H9 (cell line): ENCODE measurements at regions not wholly inside any gene's neighbourhood (a gene's known extent, or its start where the extent isn't known, plus 50 kb on each side); places are given as distances from the start of the nearest gene placed in this dataset.
A peak's percentile ranks its signal among the peaks of the same experiment; 100 is the strongest.

Experiments used
- DNase-seq: peaks from one replicate; pipeline ENCODE4 v3.0.0-alpha.2; 2017
- H2AFZ ChIP-seq: one replicate; pipeline ENCODE4 v1.6.1; 2013; ENCODE audit warnings: mild to moderate bottlenecking, low read length, control low read depth, moderate library complexity
- H2AK5ac ChIP-seq: 2 replicates; pipeline ENCODE4 v1.6.1; 2013; ENCODE audit warnings: low read length, control low read depth, mixed read lengths; ENCODE audit not compliant: insufficient read length
- H2BK120ac ChIP-seq: one replicate; pipeline ENCODE4 v1.6.1; 2013; ENCODE audit warnings: low read depth, mild to moderate bottlenecking, low read length, control low read depth, inconsistent platforms; ENCODE audit not compliant: poor library complexity, severe bottlenecking
- H2BK12ac ChIP-seq: 2 replicates; pipeline ENCODE4 v1.6.1; 2013; ENCODE audit warnings: low read length, control low read depth, mixed read lengths, low read depth; ENCODE audit not compliant: insufficient read length
- H2BK15ac ChIP-seq: 2 replicates; pipeline ENCODE4 v1.6.1; 2013; ENCODE audit warnings: low read depth, low read length, control low read depth
- H2BK20ac ChIP-seq: one replicate; pipeline ENCODE4 v1.6.1; 2013; ENCODE audit warnings: low read depth, mild to moderate bottlenecking, low read length, control low read depth, inconsistent platforms; ENCODE audit not compliant: poor library complexity, severe bottlenecking
- H2BK5ac ChIP-seq: 2 replicates; pipeline ENCODE4 v1.6.1; 2013; ENCODE audit warnings: low read length, control low read depth, mixed read lengths; ENCODE audit not compliant: insufficient read length
- H3K14ac ChIP-seq: 2 replicates; pipeline ENCODE4 v1.6.1; 2013; ENCODE audit warnings: low read length, control low read depth; ENCODE audit not compliant: insufficient read depth
- H3K18ac ChIP-seq: 2 replicates; pipeline ENCODE4 v1.6.1; 2013; ENCODE audit warnings: low read depth, mild to moderate bottlenecking, mixed read lengths, low read length, control low read depth; ENCODE audit not compliant: insufficient read length
- H3K23ac ChIP-seq: 2 replicates; pipeline ENCODE4 v1.6.1; 2013; ENCODE audit warnings: low read length, control low read depth, mixed read lengths, low read depth; ENCODE audit not compliant: insufficient read length
- H3K23me2 ChIP-seq: 2 replicates; pipeline ENCODE4 v1.6.1; 2013; ENCODE audit warnings: low read depth, mild to moderate bottlenecking, mixed read lengths, low read length, control low read depth; ENCODE audit not compliant: insufficient read length, poor library complexity, severe bottlenecking
- H3K27ac ChIP-seq: 2 replicates; pipeline ENCODE4 v1.5.1; 2013; ENCODE audit warnings: low read length, control low read depth, mixed read lengths, low read depth; ENCODE audit not compliant: insufficient read length
- H3K27me3 ChIP-seq: 2 replicates; pipeline ENCODE4 v1.6.1; 2013; ENCODE audit warnings: low read length, control low read depth, inconsistent platforms; ENCODE audit not compliant: insufficient read depth
- H3K4ac ChIP-seq: 2 replicates; pipeline ENCODE4 v1.6.1; 2013; ENCODE audit warnings: low read depth, mild to moderate bottlenecking, control low read depth, inconsistent platforms, low read length, moderate library complexity
- H3K4me1 ChIP-seq: 2 replicates; pipeline ENCODE4 v1.6.1; 2013; ENCODE audit warnings: low read length, control low read depth, inconsistent platforms; ENCODE audit not compliant: insufficient read depth
- H3K4me2 ChIP-seq: 2 replicates; pipeline ENCODE4 v1.6.1; 2013; ENCODE audit warnings: low read length, control low read depth, mixed read lengths; ENCODE audit not compliant: insufficient read length, insufficient read depth
- H3K56ac ChIP-seq: 2 replicates; pipeline ENCODE4 v1.6.1; 2013; ENCODE audit warnings: low read depth, mild to moderate bottlenecking, mixed read lengths, low read length, control low read depth; ENCODE audit not compliant: insufficient read length
- H3K79me1 ChIP-seq: 2 replicates; pipeline ENCODE4 v1.6.1; 2013; ENCODE audit warnings: low read depth, mild to moderate bottlenecking, moderate library complexity, low read length, control low read depth, inconsistent platforms; ENCODE audit not compliant: insufficient read depth, poor library complexity, severe bottlenecking
- H3K79me2 ChIP-seq: 2 replicates; pipeline ENCODE4 v1.6.1; 2013; ENCODE audit warnings: low read length, control low read depth, inconsistent platforms; ENCODE audit not compliant: insufficient read depth
- H3K9ac ChIP-seq: 2 replicates; pipeline ENCODE4 v1.6.1; 2013; ENCODE audit warnings: low read length, control low read depth, mixed read lengths; ENCODE audit not compliant: insufficient read length; ENCODE audit errors: extremely low read depth
- H3K9me3 ChIP-seq: one replicate; pipeline ENCODE4 v1.6.1; 2013; ENCODE audit warnings: low read depth, low read length, inconsistent platforms; ENCODE audit not compliant: control insufficient read depth
- H3T11ph ChIP-seq: one replicate; pipeline ENCODE4 v1.6.1; 2013; ENCODE audit warnings: mild to moderate bottlenecking, low read length, control low read depth, inconsistent platforms
- H4K20me1 ChIP-seq: one replicate; pipeline ENCODE4 v1.6.1; 2013; ENCODE audit not compliant: control insufficient read depth, insufficient read length, insufficient read depth
- H4K5ac ChIP-seq: 2 replicates; pipeline ENCODE4 v1.6.1; 2013; ENCODE audit warnings: low read depth, mild to moderate bottlenecking, mixed read lengths, low read length, control low read depth; ENCODE audit not compliant: insufficient read length
- H4K8ac ChIP-seq: replicated peaks from 2 replicates; pipeline ENCODE4 v1.6.1; 2013; ENCODE audit warnings: low read length, control low read depth, mixed read lengths, low read depth; ENCODE audit not compliant: insufficient read length
- H4K91ac ChIP-seq: 2 replicates; pipeline ENCODE4 v1.6.1; 2013; ENCODE audit warnings: low read depth, mild to moderate bottlenecking, moderate library complexity, mixed read lengths, low read length, control low read depth; ENCODE audit not compliant: insufficient read length
- H3K27ac Mint-ChIP-seq, 3 experiments: 2 replicates in 2 of 3; 3 replicates in 1 of 3; pipeline ENCODE4 v1.8.0; 2020 to 2021; ENCODE audit warnings: mixed read lengths in 3 of 3, mild to moderate bottlenecking in 1 of 3, moderate library complexity in 1 of 3
- H3K27me3 Mint-ChIP-seq: 2 replicates; pipeline ENCODE4 v1.8.0; 2021; ENCODE audit warnings: low read depth, mild to moderate bottlenecking, moderate library complexity, mixed read lengths
- H3K36me3 Mint-ChIP-seq, 3 experiments: 2 replicates in 2 of 3; 3 replicates in 1 of 3; pipeline ENCODE4 v1.8.0; 2020 to 2021; ENCODE audit warnings: low read depth in 3 of 3, mixed read lengths in 3 of 3; ENCODE audit not compliant: insufficient read depth in 1 of 3
- H3K4me1 Mint-ChIP-seq, 2 experiments: 2 replicates each; pipeline ENCODE4 v1.8.0; 2020; ENCODE audit warnings: mixed read lengths in 2 of 2
- H3K4me3 Mint-ChIP-seq, 2 experiments: 2 replicates in 1 of 2; 3 replicates in 1 of 2; pipeline ENCODE4 v1.8.0; 2020 to 2021; ENCODE audit warnings: mild to moderate bottlenecking in 2 of 2, mixed read lengths in 2 of 2, moderate library complexity in 1 of 2
- H3K9me3 Mint-ChIP-seq, 2 experiments: 2 replicates in 1 of 2; 3 replicates in 1 of 2; pipeline ENCODE4 v1.8.0; 2020; ENCODE audit warnings: mild to moderate bottlenecking in 2 of 2, mixed read lengths in 2 of 2, moderate library complexity in 1 of 2
- CTCF ChIP-seq: fragments of 200-600 bp; sonication (generic); conservative IDR thresholded peaks from 3 replicates; pipeline ENCODE4 v1.8.0; 2021; ENCODE audit warnings: antibody characterized with exemption, mild to moderate bottlenecking
- WGBS: extraction: QIAGEN DNeasy Blood & Tissue Kit; methylation state at CpG from one replicate; pipeline ENCODE4 v1.1.7; 2013; ENCODE audit warnings: missing lambda C conversion rate, low lambda C conversion rate, mixed read lengths; ENCODE audit not compliant: insufficient read length; ENCODE audit errors: extremely low coverage; 5-methylcytosine and 5-hydroxymethylcytosine counted together

- TF ChIP-seq CTCF, result no peak
- Histone ChIP-seq H3K23me2 (no peaks in the 10 kb centered on the region), H3K4me2 (no peak overlapping the region), H4K20me1 (no peaks in the 10 kb centered on the region), H2AK5ac (no peak overlapping the region), H3K27ac (no peak overlapping the region), H2AFZ (no peak overlapping the region), H3K14ac (peak overlapping the region; percentile 74; the same call in 1 of the 2 replicates), H3K4me1 (peaks cover 10% of the 10 kb centered on the region; the same call in 1 of the 2 replicates), H3K27me3 (no peaks in the 10 kb centered on the region), H4K5ac (no peak overlapping the region), H2BK120ac (no peak overlapping the region), H2BK20ac (no peak overlapping the region), H3K23ac (no peak overlapping the region), H3K4ac (no peak overlapping the region), H2BK15ac (no peak overlapping the region), H3K56ac (no peak overlapping the region), H4K91ac (no peak overlapping the region), H4K8ac (no peak overlapping the region), H3T11ph (no peak overlapping the region), H3K9ac (no peak overlapping the region), H3K9me3 (no peaks in the 10 kb centered on the region), H3K79me2 (no peaks in the 10 kb centered on the region), H3K79me1 (no peaks in the 10 kb centered on the region), H3K18ac (no peak overlapping the region), H2BK5ac (no peak overlapping the region), H2BK12ac (no peak overlapping the region)
- Mint-ChIP-seq H3K27me3 (peaks cover 47% of the 10 kb centered on the region), H3K4me3 (no peak overlapping the region; a peak in 1 of 5 replicates), H3K27ac (no peak overlapping the region; a peak in 1 of 7 replicates), H3K36me3 (no peaks in the 10 kb centered on the region; a peak in 2 of 7 replicates), H3K4me1 (peaks cover 39 to 53% of the 10 kb centered on the region in 2 experiments), H3K9me3 (no peaks in the 10 kb centered on the region)
- WGBS, result no CpG with 5 or more reads among the region's 11 CpGs
- no peak for DNase-seq
Observed at GRCh38 chr2:9756692-9757250, 86.5 kb upstream of the TAF1B start.
